ENCODE measurements at regions not wholly inside any gene's neighbourhood (a gene's known extent, or its start where the extent isn't known, plus 50 kb on each side); places are given as distances from the start of the nearest gene placed in this dataset.

DNA sequence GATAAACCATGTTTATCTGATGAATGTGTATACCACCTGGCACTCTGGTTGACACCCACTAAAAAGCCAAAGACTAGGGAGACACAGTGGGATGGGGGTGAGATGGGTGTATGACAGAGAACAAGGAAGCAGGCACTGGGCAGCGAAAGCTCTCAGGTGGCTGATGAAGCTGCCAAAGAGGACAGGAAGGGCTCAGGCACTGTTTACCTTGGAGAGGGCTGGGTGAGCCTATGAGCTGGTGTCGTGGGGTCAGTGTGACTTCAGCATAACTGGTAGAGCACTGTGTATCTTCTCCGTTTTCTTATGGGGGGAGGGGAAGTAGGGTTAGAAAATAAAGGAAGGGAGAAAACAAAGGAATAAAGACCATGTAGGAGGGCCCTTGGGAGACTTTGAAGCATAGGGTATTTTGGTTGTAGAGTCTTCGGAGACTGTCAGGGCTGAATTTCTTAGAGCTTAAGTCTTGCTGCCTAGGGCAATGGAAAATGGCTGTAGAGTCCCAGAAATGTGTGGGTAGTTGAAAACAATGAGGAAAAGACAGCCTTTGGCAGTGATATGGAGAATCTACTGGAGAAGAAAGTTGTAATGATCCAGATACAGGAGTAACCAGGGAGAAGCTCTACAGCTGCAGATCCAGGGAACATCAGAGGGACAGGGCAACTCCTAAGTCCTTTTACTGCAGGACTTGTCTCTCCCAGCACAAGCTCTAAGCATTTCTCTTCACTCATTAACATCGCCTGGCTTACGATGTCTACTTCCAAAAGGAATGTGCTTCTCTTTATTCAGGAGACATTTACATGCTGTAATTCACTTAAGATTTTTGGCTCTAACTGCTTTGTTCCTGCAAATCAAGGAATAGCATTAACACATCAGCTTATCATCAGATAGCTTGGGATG is 120.0 kb downstream of the AQP4 start:
- no peak overlapping the region for H2AFZ ChIP-seq (ENCODE audit: low read depth)
- H3F3A ChIP-seq (replicated peaks; ENCODE audit: insufficient read depth), result no peaks in the 10 kb centered on the region
- peaks cover 0 to 2% of the 10 kb centered on the region in 2 experiments; a peak in 1 of 4 replicates for H3K4me1 ChIP-seq (ENCODE audit: control insufficient read depth in 1 of 2, insufficient read depth in 2 of 2, low read depth in 1 of 2, low read length in 1 of 2)

DNA sequence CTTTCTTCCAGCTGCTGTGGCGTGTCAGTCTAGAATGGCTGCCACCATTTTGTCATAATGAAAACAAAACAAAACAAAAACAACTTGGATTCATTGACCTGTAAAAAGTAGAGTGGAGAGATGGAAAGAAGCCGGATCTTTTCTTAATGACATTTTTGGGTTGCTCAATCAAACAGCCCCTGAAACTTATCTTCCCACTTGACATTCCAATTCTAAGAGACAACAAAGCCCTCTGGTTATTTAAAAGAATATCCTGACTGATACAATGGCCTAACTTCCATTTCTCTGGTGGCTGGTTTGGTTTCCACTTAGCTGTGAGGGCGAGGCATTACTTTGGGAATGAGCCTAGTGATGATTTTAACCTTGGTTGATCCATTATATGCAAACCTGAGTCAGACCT is 123.7 kb downstream of the AQP4 start:
- Histone ChIP-seq H3F3A (replicated peaks; ENCODE audit: insufficient read depth) (no peaks in the 10 kb centered on the region), H2AFZ (ENCODE audit: low read depth) (no peak overlapping the region), H3K4me2 (no peak overlapping the region), H3K79me2 (ENCODE audit: insufficient read depth) (no peaks in the 10 kb centered on the region), H3K9ac (no peak overlapping the region), H4K20me1 (ENCODE audit: insufficient read depth) (no peaks in the 10 kb centered on the region), H3K27me3 (ENCODE audit: insufficient read depth) (no peaks in the 10 kb centered on the region; the same call in 1 of the 2 replicates), H3K4me1 (ENCODE audit: control insufficient read depth in 1 of 2, insufficient read depth in 2 of 2, low read depth in 1 of 2, low read length in 1 of 2) (peaks cover 0 to 2% of the 10 kb centered on the region in 2 experiments; a peak in 1 of 4 replicates), H3K4me3 (ENCODE audit: low read depth in 2 of 2, low read length in 1 of 2) (no peak overlapping the region), H3K27ac (ENCODE audit: low read depth in 2 of 2, low read length in 1 of 2) (no peak overlapping the region), H3K36me3 (replicated peaks in 1 of 2; ENCODE audit: control insufficient read depth in 1 of 2, insufficient read depth in 2 of 2, low read length in 1 of 2) (no peaks in the 10 kb centered on the region), H3K9me3 (no peaks in the 10 kb centered on the region), H3K9me2 (0 out of 2 replicates have a peak, but pooled peaks cover 2% of the 10 kb centered on the region)
- ChIA-PET POLR2A (no interaction called here), CTCF (interaction anchor here (1.0 kb wide), 1 partner anchor 13 kb away, joined by 3 read pairs; no protein-coding TSS in a partner anchor)
- 49% methylated on average over 3 of the region's 3 CpGs for WGBS (ENCODE audit: low lambda C conversion rate)
- no peak for DNase-seq
- no peak for TF ChIP-seq TEAD4 (IDR thresholded peaks at IDR 0.05; ENCODE audit: borderline replicate concordance, insufficient read depth)
- no peak for TF ChIP-seq EZH2phosphoT487 (IDR thresholded peaks at IDR 0.05; ENCODE audit: borderline replicate concordance, low read depth)
- TF ChIP-seq, protein P1, sequence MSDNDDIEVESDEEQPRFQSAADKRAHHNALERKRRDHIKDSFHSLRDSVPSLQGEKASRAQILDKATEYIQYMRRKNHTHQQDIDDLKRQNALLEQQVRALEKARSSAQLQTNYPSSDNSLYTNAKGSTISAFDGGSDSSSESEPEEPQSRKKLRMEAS (IDR thresholded peaks at IDR 0.05; ENCODE audit: low read depth), result no peak
- TF ChIP-seq MEF2A (IDR thresholded peaks at IDR 0.05; ENCODE audit: borderline replicate concordance, low read depth), result no peak
- TF ChIP-seq, protein P2, sequence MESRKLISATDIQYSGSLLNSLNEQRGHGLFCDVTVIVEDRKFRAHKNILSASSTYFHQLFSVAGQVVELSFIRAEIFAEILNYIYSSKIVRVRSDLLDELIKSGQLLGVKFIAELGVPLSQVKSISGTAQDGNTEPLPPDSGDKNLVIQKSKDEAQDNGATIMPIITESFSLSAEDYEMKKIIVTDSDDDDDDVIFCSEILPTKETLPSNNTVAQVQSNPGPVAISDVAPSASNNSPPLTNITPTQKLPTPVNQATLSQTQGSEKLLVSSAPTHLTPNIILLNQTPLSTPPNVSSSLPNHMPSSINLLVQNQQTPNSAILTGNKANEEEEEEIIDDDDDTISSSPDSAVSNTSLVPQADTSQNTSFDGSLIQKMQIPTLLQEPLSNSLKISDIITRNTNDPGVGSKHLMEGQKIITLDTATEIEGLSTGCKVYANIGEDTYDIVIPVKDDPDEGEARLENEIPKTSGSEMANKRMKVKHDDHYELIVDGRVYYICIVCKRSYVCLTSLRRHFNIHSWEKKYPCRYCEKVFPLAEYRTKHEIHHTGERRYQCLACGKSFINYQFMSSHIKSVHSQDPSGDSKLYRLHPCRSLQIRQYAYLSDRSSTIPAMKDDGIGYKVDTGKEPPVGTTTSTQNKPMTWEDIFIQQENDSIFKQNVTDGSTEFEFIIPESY (IDR thresholded peaks at IDR 0.05; ENCODE audit: borderline replicate concordance, low read depth), result no peak
- no peak for TF ChIP-seq RFX5 (IDR thresholded peaks at IDR 0.05; ENCODE audit: low read length)
- TF ChIP-seq, protein P3, sequence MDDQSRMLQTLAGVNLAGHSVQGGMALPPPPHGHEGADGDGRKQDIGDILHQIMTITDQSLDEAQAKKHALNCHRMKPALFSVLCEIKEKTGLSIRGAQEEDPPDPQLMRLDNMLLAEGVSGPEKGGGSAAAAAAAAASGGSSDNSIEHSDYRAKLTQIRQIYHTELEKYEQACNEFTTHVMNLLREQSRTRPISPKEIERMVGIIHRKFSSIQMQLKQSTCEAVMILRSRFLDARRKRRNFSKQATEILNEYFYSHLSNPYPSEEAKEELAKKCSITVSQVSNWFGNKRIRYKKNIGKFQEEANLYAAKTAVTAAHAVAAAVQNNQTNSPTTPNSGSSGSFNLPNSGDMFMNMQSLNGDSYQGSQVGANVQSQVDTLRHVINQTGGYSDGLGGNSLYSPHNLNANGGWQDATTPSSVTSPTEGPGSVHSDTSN (IDR thresholded peaks at IDR 0.05), result no peak
- TF ChIP-seq EP300 (IDR thresholded peaks at IDR 0.05; ENCODE audit: borderline replicate concordance in 1 of 2, low read depth in 1 of 2, low read length in 1 of 2), result no peak

More for the DNA sequence above, 120.0 kb downstream of the AQP4 start:
- Histone ChIP-seq H3K36me3 (replicated peaks in 1 of 2; ENCODE audit: control insufficient read depth in 1 of 2, insufficient read depth in 2 of 2, low read length in 1 of 2) (no peaks in the 10 kb centered on the region), H3K79me2 (ENCODE audit: insufficient read depth) (no peaks in the 10 kb centered on the region), H3K4me2 (no peak overlapping the region), H4K20me1 (ENCODE audit: insufficient read depth) (no peaks in the 10 kb centered on the region), H3K27ac (ENCODE audit: low read depth in 2 of 2, low read length in 1 of 2) (no peak overlapping the region), H3K9me2 (no peaks in the 10 kb centered on the region), H3K9ac (no peak overlapping the region), H3K27me3 (ENCODE audit: insufficient read depth) (no peaks in the 10 kb centered on the region; the same call in 1 of the 2 replicates), H3K4me3 (ENCODE audit: low read depth in 2 of 2, low read length in 1 of 2) (no peak overlapping the region; a peak in 1 of 4 replicates), H3K9me3 (no peaks in the 10 kb centered on the region)
- WGBS (ENCODE audit: low lambda C conversion rate), result 36% methylated on average over 6 of the region's 6 CpGs
- no peak for DNase-seq
- ChIA-PET CTCF (interaction anchor here (1.2 kb wide), 1 partner anchor 10 kb away, joined by 3 read pairs; no protein-coding TSS in a partner anchor), POLR2A (interaction anchor here (0.6 kb wide), 1 partner anchor 46 kb away, joined by 3 read pairs; no protein-coding TSS in a partner anchor)
- TF ChIP-seq FOXM1 (IDR thresholded peaks at IDR 0.05; ENCODE audit: low read depth) (no peak), CHD2 (IDR thresholded peaks at IDR 0.05; ENCODE audit: low read length, partially characterized antibody) (no peak), GABPA (IDR thresholded peaks at IDR 0.05; ENCODE audit: low read depth) (no peak), YY1 (IDR thresholded peaks at IDR 0.05; ENCODE audit: low read depth) (no peak), EP300 (IDR thresholded peaks at IDR 0.05; ENCODE audit: borderline replicate concordance in 1 of 2, low read depth in 1 of 2, low read length in 1 of 2) (no peak), ELF1 (IDR thresholded peaks at IDR 0.05) (no peak), TAF1 (IDR thresholded peaks at IDR 0.05; ENCODE audit: borderline replicate concordance, low read depth, low read length) (no peak), SIN3A (IDR thresholded peaks at IDR 0.05; ENCODE audit: borderline replicate concordance, low read depth, low read length) (no peak), FOXJ3 (CRISPR knock-in tag; IDR thresholded peaks at IDR 0.05) (no peak)
- TF ChIP-seq, protein P4, sequence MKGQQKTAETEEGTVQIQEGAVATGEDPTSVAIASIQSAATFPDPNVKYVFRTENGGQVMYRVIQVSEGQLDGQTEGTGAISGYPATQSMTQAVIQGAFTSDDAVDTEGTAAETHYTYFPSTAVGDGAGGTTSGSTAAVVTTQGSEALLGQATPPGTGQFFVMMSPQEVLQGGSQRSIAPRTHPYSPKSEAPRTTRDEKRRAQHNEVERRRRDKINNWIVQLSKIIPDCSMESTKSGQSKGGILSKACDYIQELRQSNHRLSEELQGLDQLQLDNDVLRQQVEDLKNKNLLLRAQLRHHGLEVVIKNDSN (IDR thresholded peaks at IDR 0.05; ENCODE audit: borderline replicate concordance, low read depth), result no peak
- TF ChIP-seq, protein P3 (IDR thresholded peaks at IDR 0.05), result no peak
- TF ChIP-seq, protein P5, sequence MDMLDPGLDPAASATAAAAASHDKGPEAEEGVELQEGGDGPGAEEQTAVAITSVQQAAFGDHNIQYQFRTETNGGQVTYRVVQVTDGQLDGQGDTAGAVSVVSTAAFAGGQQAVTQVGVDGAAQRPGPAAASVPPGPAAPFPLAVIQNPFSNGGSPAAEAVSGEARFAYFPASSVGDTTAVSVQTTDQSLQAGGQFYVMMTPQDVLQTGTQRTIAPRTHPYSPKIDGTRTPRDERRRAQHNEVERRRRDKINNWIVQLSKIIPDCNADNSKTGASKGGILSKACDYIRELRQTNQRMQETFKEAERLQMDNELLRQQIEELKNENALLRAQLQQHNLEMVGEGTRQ (IDR thresholded peaks at IDR 0.05; ENCODE audit: borderline replicate concordance, low read depth, low read length), result no peak

All from SK-N-SH (cell line).